CD4-positive, alpha-beta memory T cell (primary cell): ENCODE measurements at regions not wholly inside any gene's neighbourhood (a gene's known extent, or its start where the extent isn't known, plus 50 kb on each side); places are given as distances from the start of the nearest gene placed in this dataset.

Experiments
- CTCF ChIA-PET: fragments of 350-600 bp; sonication (Branson Sonifier 250); formaldehyde crosslinking; loops from one replicate; lab custom pipeline; 2021; ENCODE audit warnings: inconsistent platforms; ENCODE audit not compliant: partially characterized antibody; lab: Charles Lee
- POLR2A ChIA-PET: fragments of 350-600 bp; sonication (Branson Sonifier 250); formaldehyde crosslinking; loops from one replicate; lab custom pipeline; 2021; ENCODE audit not compliant: partially characterized antibody; lab: Charles Lee
- DNase-seq, 5 donors: peaks; one replicate each; pipeline versions ENCODE4 v3.0.0 to v3.0.0-alpha.2; 2020 to 2022; ENCODE audit warnings: mixed read lengths in 1 of 5
- H3K27ac ChIP-seq: one replicate; pipeline ENCODE4 v1.7.0; 2013; ENCODE audit warnings: low read depth, low read length
- H3K27me3 ChIP-seq: 2 replicates; pipeline ENCODE4 v1.7.0; 2013; ENCODE audit warnings: mild to moderate bottlenecking, low read length, moderate library complexity; ENCODE audit not compliant: insufficient read depth
- H3K36me3 ChIP-seq: 2 replicates; pipeline ENCODE4 v1.7.0; 2013; ENCODE audit warnings: mild to moderate bottlenecking, low read length, moderate library complexity; ENCODE audit not compliant: insufficient read depth
- H3K4me1 ChIP-seq: 2 replicates; pipeline ENCODE4 v1.7.0; 2013; ENCODE audit warnings: mild to moderate bottlenecking, low read length, moderate library complexity; ENCODE audit not compliant: insufficient read depth
- H3K4me3 ChIP-seq, 2 donors: one replicate each; pipeline ENCODE4 v1.7.0; 2013; ENCODE audit warnings: low read length in 2 of 2, mild to moderate bottlenecking in 1 of 2
- H3K9me3 ChIP-seq, 2 donors: one replicate each; pipeline ENCODE4 v1.7.0; 2013; ENCODE audit warnings: low read length in 2 of 2, control low read depth in 1 of 2; ENCODE audit not compliant: control insufficient read depth in 1 of 2
- H3K27ac Mint-ChIP-seq, 7 donors: one replicate each; pipeline ENCODE4 v1.8.0; 2020 to 2021; ENCODE audit warnings: mixed read lengths in 7 of 7, mild to moderate bottlenecking in 6 of 7, inconsistent platforms in 3 of 7, moderate library complexity in 3 of 7
- H3K27me3 Mint-ChIP-seq, 2 donors: one replicate each; pipeline ENCODE4 v1.8.0; 2020 to 2021; ENCODE audit warnings: mixed read lengths in 2 of 2
- H3K36me3 Mint-ChIP-seq, 2 donors: one replicate each; pipeline ENCODE4 v1.8.0; 2020 to 2021; ENCODE audit warnings: mixed read lengths in 2 of 2, inconsistent platforms in 1 of 2, mild to moderate bottlenecking in 1 of 2
- H3K4me1 Mint-ChIP-seq, 4 donors: one replicate each; pipeline ENCODE4 v1.8.0; 2020 to 2021; ENCODE audit warnings: mixed read lengths in 4 of 4, mild to moderate bottlenecking in 1 of 4
- H3K4me3 Mint-ChIP-seq, 8 donors: one replicate each; pipeline ENCODE4 v1.8.0; 2020 to 2021; ENCODE audit warnings: mixed read lengths in 8 of 8, mild to moderate bottlenecking in 7 of 8, moderate library complexity in 6 of 8, inconsistent platforms in 3 of 8
- H3K9me3 Mint-ChIP-seq, 8 donors: one replicate each; pipeline ENCODE4 v1.8.0; 2020 to 2021; ENCODE audit warnings: mixed read lengths in 8 of 8, mild to moderate bottlenecking in 5 of 8, inconsistent platforms in 3 of 8, moderate library complexity in 1 of 8
- intact Hi-C: fragments of 100-400 bp; cut with micrococcal nuclease; formaldehyde crosslinking; loops from one replicate; pipeline ENCODE4 v1.15.1; 2023

DNA sequence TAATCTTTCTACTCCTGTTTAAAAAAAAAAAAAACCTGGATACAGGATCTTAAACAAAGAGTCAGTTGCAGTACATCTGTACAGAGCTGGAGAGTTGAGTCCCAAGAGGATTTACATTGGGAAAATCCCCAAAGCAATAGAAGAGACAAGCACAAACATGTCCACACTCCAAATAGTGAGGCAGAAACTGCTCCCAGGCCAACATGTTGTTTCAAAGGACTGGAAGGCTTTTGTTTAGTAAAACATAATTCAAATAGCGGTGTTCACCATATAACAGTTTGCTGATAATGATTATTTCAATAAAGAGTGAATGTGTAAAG, 425.4 kb downstream of the ADGRL2 start:
- Mint-ChIP-seq H3K27me3 (no peaks in the 10 kb centered on the region), H3K4me3 (no peak overlapping the region), H3K36me3 (no peaks in the 10 kb centered on the region), H3K9me3 (peaks cover 0 to 3% (median under 1%) of the 10 kb centered on the region in 8 donors), H3K27ac (no peak overlapping the region), H3K4me1 (no peaks in the 10 kb centered on the region)
- H3K27me3 ChIP-seq: no peaks in the 10 kb centered on the region
- no peak overlapping the region for H3K4me3 ChIP-seq
- no peak for DNase-seq
- no peaks in the 10 kb centered on the region for H3K9me3 ChIP-seq
- H3K27ac ChIP-seq: no peak overlapping the region
- H3K4me1 ChIP-seq: no peaks in the 10 kb centered on the region
- H3K36me3 ChIP-seq: no peaks in the 10 kb centered on the region
- intact Hi-C loops: no loop called here
- ChIA-PET CTCF (no interaction called here), POLR2A (no interaction called here)

DNA sequence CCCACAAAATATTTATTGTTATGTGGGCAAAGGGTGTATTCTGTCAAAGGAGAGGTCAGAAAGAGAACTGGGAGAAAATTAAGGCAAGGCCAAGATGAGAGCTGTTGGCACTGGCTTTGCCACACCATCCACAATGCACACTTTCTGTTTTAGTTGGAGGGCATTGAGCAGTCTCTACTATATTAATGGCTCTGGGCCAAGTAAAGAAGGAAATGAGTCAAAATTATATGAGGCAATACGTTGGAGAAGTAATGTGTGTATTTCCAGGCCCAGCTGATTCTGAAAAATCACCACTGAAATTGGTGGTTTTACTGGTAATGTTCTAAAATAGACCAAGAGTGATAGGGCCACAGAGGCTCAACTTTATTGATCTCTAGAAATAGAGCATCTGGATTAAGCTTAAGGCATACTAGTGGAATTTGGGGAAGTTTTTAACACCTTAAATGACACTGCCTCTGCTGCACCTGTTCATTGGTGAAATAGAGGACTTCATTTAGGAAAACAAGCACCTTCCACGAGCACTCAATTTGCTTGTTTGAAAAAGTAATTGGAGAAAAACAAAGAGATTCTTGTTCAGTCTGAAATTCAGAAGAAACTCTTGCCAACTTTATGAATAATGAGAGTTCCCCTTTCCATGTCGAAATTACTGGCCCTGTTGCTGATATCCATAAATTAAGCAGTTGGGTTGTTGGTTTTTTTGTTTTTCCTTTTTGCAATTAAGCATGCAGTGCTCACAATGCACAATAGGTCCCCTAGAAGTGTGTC, 424.9 kb downstream of the ADGRL2 start:
- H3K9me3 ChIP-seq: no peaks in the 10 kb centered on the region
- Mint-ChIP-seq H3K27me3 (no peaks in the 10 kb centered on the region), H3K4me3 (no peak overlapping the region), H3K36me3 (no peaks in the 10 kb centered on the region), H3K9me3 (peaks cover 0 to 2% (median under 1%) of the 10 kb centered on the region in 8 donors), H3K27ac (no peak overlapping the region), H3K4me1 (no peaks in the 10 kb centered on the region)
- no peak overlapping the region for H3K4me3 ChIP-seq
- POLR2A ChIA-PET: no interaction called here
- DNase-seq: no peak
- H3K27ac ChIP-seq: no peak overlapping the region
- intact Hi-C loops: no loop called here
- no peaks in the 10 kb centered on the region for H3K4me1 ChIP-seq
- no peaks in the 10 kb centered on the region for H3K27me3 ChIP-seq
- H3K36me3 ChIP-seq: no peaks in the 10 kb centered on the region
- CTCF ChIA-PET: no interaction called here

DNA sequence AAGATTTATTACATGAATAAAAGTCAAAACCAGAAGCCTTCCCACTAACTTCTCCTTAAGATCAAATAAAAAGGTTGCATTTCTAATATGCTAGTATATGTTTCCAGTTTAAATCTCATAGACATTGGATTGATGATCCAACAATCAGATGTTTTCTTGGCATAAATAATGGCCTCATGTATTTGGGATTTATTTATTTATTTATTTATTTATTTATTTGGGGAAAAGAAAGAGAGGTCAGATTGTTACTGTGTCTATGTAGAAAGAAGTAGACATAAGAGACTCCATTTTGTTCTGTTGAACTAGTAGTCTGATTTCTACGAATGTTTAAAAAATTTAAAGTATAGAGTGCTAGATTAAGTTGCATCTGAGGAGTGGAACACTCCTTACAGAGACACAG, 422.4 kb downstream of the ADGRL2 start:
- Histone ChIP-seq H3K4me3 (no peak overlapping the region), H3K27me3 (no peaks in the 10 kb centered on the region), H3K9me3 (no peaks in the 10 kb centered on the region), H3K36me3 (no peaks in the 10 kb centered on the region), H3K27ac (no peak overlapping the region), H3K4me1 (no peaks in the 10 kb centered on the region)
- intact Hi-C loops: no loop called here
- no peaks in the 10 kb centered on the region for H3K27me3 Mint-ChIP-seq
- peaks cover 0 to 6% (median 2%) of the 10 kb centered on the region in 8 donors for H3K9me3 Mint-ChIP-seq
- ChIA-PET POLR2A (no interaction called here), CTCF (no interaction called here)
- DNase-seq: no peak
- H3K36me3 Mint-ChIP-seq: no peaks in the 10 kb centered on the region
- H3K27ac Mint-ChIP-seq: no peak overlapping the region
- no peak overlapping the region for H3K4me3 Mint-ChIP-seq
- H3K4me1 Mint-ChIP-seq: no peaks in the 10 kb centered on the region

DNA sequence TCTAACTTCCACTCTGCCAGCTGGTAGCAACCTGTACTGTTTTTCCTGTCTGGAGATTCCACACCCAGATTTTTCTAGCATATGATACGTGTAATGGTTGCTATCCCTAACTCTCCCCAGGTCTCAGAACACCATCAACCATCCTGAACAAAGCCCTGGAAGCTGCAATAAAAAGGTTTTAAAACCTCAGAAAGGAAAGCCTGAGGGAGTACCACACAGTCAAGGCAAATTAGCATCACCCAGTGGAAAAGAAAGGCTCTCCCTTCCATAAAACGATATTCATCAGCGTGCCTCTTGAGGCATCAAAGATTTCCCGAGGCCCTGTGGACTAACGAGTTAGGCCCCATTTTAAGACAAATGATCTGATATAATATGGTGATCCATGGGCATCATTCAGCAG, 421.0 kb downstream of the ADGRL2 start:
- intact Hi-C loops: no loop called here
- Mint-ChIP-seq H3K9me3 (peaks cover 0 to 5% (median 2%) of the 10 kb centered on the region in 8 donors), H3K27me3 (no peaks in the 10 kb centered on the region), H3K4me1 (no peaks in the 10 kb centered on the region), H3K4me3 (no peak overlapping the region), H3K27ac (no peak overlapping the region), H3K36me3 (no peaks in the 10 kb centered on the region)
- no peak for DNase-seq
- Histone ChIP-seq H3K27ac (no peak overlapping the region), H3K9me3 (no peaks in the 10 kb centered on the region), H3K27me3 (no peaks in the 10 kb centered on the region), H3K36me3 (no peaks in the 10 kb centered on the region), H3K4me1 (no peaks in the 10 kb centered on the region), H3K4me3 (no peak overlapping the region)
- ChIA-PET POLR2A (no interaction called here), CTCF (no interaction called here)

DNA sequence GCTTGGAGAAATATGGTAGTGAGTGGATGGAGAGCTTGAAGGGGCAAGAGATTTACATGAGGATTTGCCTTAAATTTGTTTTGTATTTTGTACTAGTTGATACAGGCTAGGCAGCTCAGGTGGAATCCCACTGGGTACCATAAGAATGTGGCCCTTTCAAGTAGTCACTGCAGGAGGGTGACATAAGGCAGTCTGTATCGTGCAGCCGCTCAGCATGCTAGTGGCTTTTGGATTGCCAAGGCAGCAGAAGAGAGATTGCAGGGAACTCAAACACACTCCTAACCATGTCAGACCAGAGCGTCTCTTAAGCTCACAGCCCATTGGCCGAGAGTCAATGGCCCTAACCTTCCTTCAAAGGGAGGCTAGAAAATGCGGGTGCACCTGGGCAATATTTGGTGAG, 420.0 kb downstream of the ADGRL2 start:
- Histone ChIP-seq H3K27me3 (no peaks in the 10 kb centered on the region), H3K4me3 (no peak overlapping the region), H3K9me3 (no peaks in the 10 kb centered on the region), H3K27ac (no peak overlapping the region), H3K36me3 (no peaks in the 10 kb centered on the region), H3K4me1 (no peaks in the 10 kb centered on the region)
- no peak overlapping the region for H3K27ac Mint-ChIP-seq
- H3K9me3 Mint-ChIP-seq: peaks cover 0 to 5% (median 2%) of the 10 kb centered on the region in 8 donors
- DNase-seq: no peak
- intact Hi-C loops: no loop called here
- no peak overlapping the region for H3K4me3 Mint-ChIP-seq
- no peaks in the 10 kb centered on the region for H3K36me3 Mint-ChIP-seq
- POLR2A ChIA-PET: no interaction called here
- no peaks in the 10 kb centered on the region for H3K4me1 Mint-ChIP-seq
- H3K27me3 Mint-ChIP-seq: no peaks in the 10 kb centered on the region
- CTCF ChIA-PET: no interaction called here

DNA sequence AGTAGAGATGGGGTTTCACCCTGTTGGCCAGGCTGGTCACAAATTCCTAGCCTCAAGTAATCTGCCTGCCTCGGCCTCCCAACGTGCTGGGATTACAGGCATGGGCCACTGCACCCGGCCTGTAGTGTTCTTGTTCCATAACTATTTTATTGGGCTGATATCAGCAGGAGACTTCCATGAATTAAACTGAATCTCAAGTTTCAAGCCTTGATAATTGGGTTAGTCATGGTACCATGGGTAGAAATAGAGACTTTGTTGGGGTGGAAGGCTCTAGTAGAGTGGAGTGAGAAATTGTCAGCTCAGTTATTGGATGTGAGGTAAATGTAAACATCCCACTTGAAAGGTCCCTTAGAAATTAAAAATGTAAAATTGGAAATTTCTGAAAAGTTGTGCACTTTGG, 419.1 kb downstream of the ADGRL2 start:
- intact Hi-C loops: no loop called here

DNA sequence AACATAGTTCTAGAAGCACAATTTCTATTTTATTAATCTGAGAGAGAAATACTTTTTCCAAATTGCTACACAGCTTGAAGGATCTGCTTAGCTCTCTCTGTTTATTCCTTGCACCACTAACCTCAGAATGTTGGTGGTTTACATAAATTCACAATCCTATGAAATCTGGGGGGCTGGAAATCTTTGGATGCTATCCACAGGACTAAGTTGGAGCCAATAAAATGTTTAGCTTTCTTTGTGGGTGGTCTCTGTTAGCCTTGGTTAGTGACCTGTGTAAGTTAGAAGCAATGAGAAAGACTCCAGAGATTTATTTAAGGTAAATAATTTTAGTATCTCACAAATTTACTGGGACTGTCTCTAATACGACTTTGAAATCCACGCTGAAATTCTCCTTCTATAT, 418.1 kb downstream of the ADGRL2 start:
- ChIA-PET CTCF (interaction anchor here (0.6 kb wide), 1 partner anchor 70 kb away, joined by 3 read pairs; no protein-coding TSS in a partner anchor), POLR2A (no interaction called here)
- Mint-ChIP-seq H3K27ac (no peak overlapping the region), H3K9me3 (peaks cover 0 to 5% (median 3%) of the 10 kb centered on the region in 8 donors), H3K4me3 (no peak overlapping the region), H3K27me3 (no peaks in the 10 kb centered on the region), H3K36me3 (no peaks in the 10 kb centered on the region), H3K4me1 (no peaks in the 10 kb centered on the region)
- Histone ChIP-seq H3K27me3 (no peaks in the 10 kb centered on the region), H3K4me1 (no peaks in the 10 kb centered on the region), H3K9me3 (no peaks in the 10 kb centered on the region), H3K4me3 (no peak overlapping the region), H3K27ac (no peak overlapping the region), H3K36me3 (no peaks in the 10 kb centered on the region)
- intact Hi-C loops: no loop called here
- DNase-seq: no peak

More for the DNA sequence above, 419.1 kb downstream of the ADGRL2 start:
- no peaks in the 10 kb centered on the region for H3K27me3 ChIP-seq
- no peak overlapping the region for H3K4me3 ChIP-seq
- Mint-ChIP-seq H3K9me3 (peaks cover 0 to 5% (median 3%) of the 10 kb centered on the region in 8 donors), H3K4me1 (no peaks in the 10 kb centered on the region), H3K36me3 (no peaks in the 10 kb centered on the region), H3K27me3 (no peaks in the 10 kb centered on the region), H3K4me3 (no peak overlapping the region), H3K27ac (no peak overlapping the region)
- ChIA-PET POLR2A (no interaction called here), CTCF (no interaction called here)
- no peaks in the 10 kb centered on the region for H3K9me3 ChIP-seq
- H3K36me3 ChIP-seq: no peaks in the 10 kb centered on the region
- no peak for DNase-seq
- H3K4me1 ChIP-seq: no peaks in the 10 kb centered on the region
- no peak overlapping the region for H3K27ac ChIP-seq

DNA sequence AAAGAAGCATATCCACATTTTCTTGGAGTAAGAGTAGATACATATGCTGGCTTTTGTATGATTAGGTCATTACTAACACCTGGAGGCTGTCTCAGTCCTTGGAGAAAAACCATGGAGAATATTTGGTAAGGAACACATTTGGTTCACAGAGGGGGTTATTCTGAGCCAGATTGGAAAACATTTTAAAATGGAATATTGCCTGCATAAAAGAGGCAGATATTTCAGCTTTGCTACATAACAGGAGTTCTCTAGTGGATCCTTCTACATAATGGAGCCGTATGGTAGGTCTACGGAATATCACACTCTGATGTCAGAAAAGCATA, 415.1 kb downstream of the ADGRL2 start:
- Histone ChIP-seq H3K27me3 (no peaks in the 10 kb centered on the region), H3K27ac (no peak overlapping the region), H3K36me3 (no peaks in the 10 kb centered on the region), H3K9me3 (no peaks in the 10 kb centered on the region), H3K4me1 (no peaks in the 10 kb centered on the region), H3K4me3 (no peak overlapping the region)
- Mint-ChIP-seq H3K27ac (no peak overlapping the region), H3K9me3 (peaks cover 0 to 4% (median 3%) of the 10 kb centered on the region in 8 donors), H3K36me3 (no peaks in the 10 kb centered on the region), H3K27me3 (no peaks in the 10 kb centered on the region), H3K4me1 (no peaks in the 10 kb centered on the region), H3K4me3 (no peak overlapping the region)
- ChIA-PET CTCF (no interaction called here), POLR2A (no interaction called here)
- no peak for DNase-seq
- intact Hi-C loops: no loop called here
